GM23248 (cell line): ENCODE measurements at regions not wholly inside any gene's neighbourhood (a gene's known extent, or its start where the extent isn't known, plus 50 kb on each side); places are given as distances from the start of the nearest gene placed in this dataset.
A peak's percentile ranks its signal among the peaks of the same experiment; 100 is the strongest.

Experiments used
- DNase-seq: peaks from one replicate; pipeline ENCODE4 v3.0.0-alpha.2; 2015
- H2AFZ ChIP-seq: fragments of 200-600 bp; sonication (generic); 2 replicates; pipeline ENCODE4 v1.6.1; 2016; ENCODE audit warnings: antibody characterized with exemption
- H3F3A ChIP-seq: fragments of 200-600 bp; sonication (generic); 2 replicates; pipeline ENCODE4 v1.6.1; 2016; ENCODE audit warnings: mild to moderate bottlenecking, antibody characterized with exemption, mixed run types; ENCODE audit not compliant: insufficient read depth
- H3K27ac ChIP-seq: fragments of 200-600 bp; sonication (generic); 2 replicates; pipeline ENCODE4 v1.5.1; 2016; ENCODE audit warnings: mild to moderate bottlenecking
- H3K27me3 ChIP-seq: fragments of 200-600 bp; sonication (generic); replicated peaks from 2 replicates; pipeline ENCODE4 v1.6.1; 2016; ENCODE audit warnings: mild to moderate bottlenecking; ENCODE audit not compliant: insufficient read depth
- H3K36me3 ChIP-seq: fragments of 200-600 bp; sonication (generic); 2 replicates; pipeline ENCODE4 v1.6.1; 2016; ENCODE audit warnings: low read depth, mild to moderate bottlenecking
- H3K4me1 ChIP-seq: fragments of 200-600 bp; sonication (generic); 2 replicates; pipeline ENCODE4 v1.6.1; 2016; ENCODE audit warnings: mild to moderate bottlenecking; ENCODE audit not compliant: insufficient read depth
- H3K4me2 ChIP-seq: fragments of 200-600 bp; sonication (generic); one replicate; pipeline ENCODE4 v1.6.1; 2016; ENCODE audit warnings: mild to moderate bottlenecking; ENCODE audit not compliant: unreplicated experiment
- H3K4me3 ChIP-seq: fragments of 200-600 bp; sonication (generic); 2 replicates; pipeline ENCODE4 v1.5.1; 2016; ENCODE audit warnings: mild to moderate bottlenecking
- H3K79me2 ChIP-seq: fragments of 200-600 bp; sonication (generic); 2 replicates; pipeline ENCODE4 v1.6.1; 2016; ENCODE audit warnings: mild to moderate bottlenecking; ENCODE audit not compliant: insufficient read depth
- H3K9ac ChIP-seq: fragments of 200-600 bp; sonication (generic); 2 replicates; pipeline ENCODE4 v1.6.1; 2016; ENCODE audit warnings: mild to moderate bottlenecking
- H3K9me2 ChIP-seq: fragments of 200-600 bp; sonication (generic); 2 replicates; pipeline ENCODE4 v1.6.1; 2016; ENCODE audit warnings: mixed run types, mild to moderate bottlenecking, moderate library complexity; ENCODE audit not compliant: insufficient read depth
- H3K9me3 ChIP-seq: fragments of 200-600 bp; sonication (generic); one replicate; pipeline ENCODE4 v1.6.1; 2017; ENCODE audit warnings: low read depth
- H4K20me1 ChIP-seq: fragments of 200-600 bp; sonication (generic); 2 replicates; pipeline ENCODE4 v1.6.0; 2016; ENCODE audit not compliant: insufficient read depth
- EZH2 ChIP-seq: fragments of 200-600 bp; sonication (generic); IDR thresholded peaks from 2 replicates; pipeline ENCODE4 v1.6.1; 2018; ENCODE audit warnings: antibody characterized with exemption, mild to moderate bottlenecking; ENCODE audit not compliant: insufficient read depth, poor library complexity, severe bottlenecking
- EZH2phosphoT487 ChIP-seq: fragments of 200-600 bp; sonication (generic); IDR thresholded peaks from 2 replicates; pipeline ENCODE4 v1.6.1; 2018; ENCODE audit warnings: antibody characterized with exemption, moderate library complexity, mild to moderate bottlenecking, low read depth; ENCODE audit not compliant: insufficient read depth
- WGBS, 2 experiments: methylation state at CpG; one replicate each; pipeline ENCODE4 v1.1.6; 2015 to 2017; ENCODE audit warnings: low lambda C conversion rate in 2 of 2, low coverage in 1 of 2; ENCODE audit errors: missing lambda C conversion rate in 2 of 2; 5-methylcytosine and 5-hydroxymethylcytosine counted together
- in situ Hi-C: fragments of 300-500 bp; cut with MboI; formaldehyde crosslinking; loops from 2 replicates; pipeline ENCODE4 v1.15.0; 2020

DNA sequence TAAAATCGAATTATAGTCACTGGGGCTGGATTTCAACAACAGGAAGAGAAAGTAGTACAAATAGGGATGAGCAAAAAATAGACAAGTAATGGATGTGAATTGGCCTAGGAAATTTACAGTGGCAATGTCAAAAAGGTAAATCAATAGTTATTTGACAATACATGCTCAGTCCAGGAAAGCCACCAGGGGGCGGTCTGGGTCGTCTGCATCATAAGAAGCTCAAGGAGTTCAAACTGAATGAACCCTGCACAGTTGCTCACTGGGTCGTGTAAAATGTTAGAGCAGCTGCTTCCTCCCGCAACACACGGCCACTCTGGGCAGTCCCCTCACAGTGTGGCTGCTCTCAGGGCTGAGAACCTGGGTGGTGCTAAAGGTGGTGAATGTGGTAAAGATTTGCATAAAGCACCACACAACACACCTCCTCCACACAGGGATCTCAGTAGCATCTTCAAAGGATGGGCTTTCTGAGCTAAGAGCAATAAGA, 85.9 kb downstream of the ZNF280B start:
- no peaks in the 10 kb centered on the region for H3K36me3 ChIP-seq
- no peak overlapping the region for H3K4me2 ChIP-seq
- no peak overlapping the region for H3K27ac ChIP-seq
- no peak overlapping the region for H2AFZ ChIP-seq
- 0% methylated on average over 6 of the region's 6 CpGs for WGBS, 2 experiments
- H3K4me1 ChIP-seq, result no peaks in the 10 kb centered on the region
- no peak overlapping the region for H3K9ac ChIP-seq
- peak; percentile 60 for DNase-seq
- H3F3A ChIP-seq, result no peaks in the 10 kb centered on the region
- in situ Hi-C loops, result no loop called here
- H3K9me2 ChIP-seq, result no peaks in the 10 kb centered on the region
- TF ChIP-seq EZH2phosphoT487, result no peak
- TF ChIP-seq EZH2, result no peak
- H3K27me3 ChIP-seq, result peaks cover 35% of the 10 kb centered on the region
- H3K9me3 ChIP-seq, result no peaks in the 10 kb centered on the region
- no peaks in the 10 kb centered on the region for H3K79me2 ChIP-seq
- no peak overlapping the region for H3K4me3 ChIP-seq
- H4K20me1 ChIP-seq, result no peaks in the 10 kb centered on the region

GRCh38 chr22:22423681-22424080, 84.9 kb downstream of the ZNF280B start:
- no peak overlapping the region for H3K4me2 ChIP-seq
- in situ Hi-C loops, result no loop called here
- H3F3A ChIP-seq, result no peaks in the 10 kb centered on the region
- H3K9me3 ChIP-seq, result no peaks in the 10 kb centered on the region
- no peaks in the 10 kb centered on the region for H3K79me2 ChIP-seq
- 30 to 43% methylated on average over 3 of the region's 3 CpGs for WGBS, 2 experiments
- no peak for TF ChIP-seq EZH2phosphoT487
- no peak overlapping the region for H3K9ac ChIP-seq
- no peak overlapping the region for H3K27ac ChIP-seq
- no peaks in the 10 kb centered on the region for H3K9me2 ChIP-seq
- no peaks in the 10 kb centered on the region for H3K36me3 ChIP-seq
- peaks cover 25% of the 10 kb centered on the region for H3K27me3 ChIP-seq
- no peak overlapping the region for H2AFZ ChIP-seq
- no peaks in the 10 kb centered on the region for H4K20me1 ChIP-seq
- no peak overlapping the region for H3K4me3 ChIP-seq
- DNase-seq, result no peak
- H3K4me1 ChIP-seq, result no peaks in the 10 kb centered on the region

- in situ Hi-C loops, result no loop called here
- Histone ChIP-seq H3K4me1 (no peaks in the 10 kb centered on the region), H3K9me3 (no peaks in the 10 kb centered on the region), H3F3A (no peaks in the 10 kb centered on the region), H4K20me1 (no peaks in the 10 kb centered on the region), H3K79me2 (no peaks in the 10 kb centered on the region), H3K9ac (no peak overlapping the region), H3K4me3 (no peak overlapping the region), H3K36me3 (no peaks in the 10 kb centered on the region), H3K4me2 (no peak overlapping the region), H3K9me2 (no peaks in the 10 kb centered on the region), H3K27ac (no peak overlapping the region), H2AFZ (no peak overlapping the region), H3K27me3 (peaks cover 25% of the 10 kb centered on the region)
- TF ChIP-seq EZH2 (no peak), EZH2phosphoT487 (no peak)
- WGBS, 2 experiments, result 39 to 43% methylated on average over 13 of the region's 13 CpGs
- DNase-seq, result no peak
Measured at GRCh38 chr22:22424210-22424800, 84.2 kb downstream of the ZNF280B start.

DNA sequence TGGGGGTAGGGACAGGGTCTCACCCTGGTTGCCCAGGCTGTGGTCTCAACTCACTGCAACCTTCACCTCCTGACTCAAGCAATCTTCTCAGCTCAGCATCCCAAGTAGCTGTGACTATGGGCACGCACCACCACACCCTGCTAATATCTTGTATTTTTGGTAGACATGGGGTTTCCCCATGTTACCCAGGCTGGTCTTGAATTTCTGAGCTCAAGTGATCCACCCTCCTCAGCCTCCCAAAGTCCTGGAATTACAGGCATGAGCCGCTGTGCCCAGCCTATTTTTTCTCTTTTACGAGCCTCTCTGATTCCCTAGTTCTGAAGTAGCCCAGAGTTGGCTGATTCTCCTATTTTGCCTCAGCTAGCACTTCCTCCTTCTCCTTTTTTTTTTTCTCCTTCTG, 83.6 kb downstream of the ZNF280B start:
- no peak overlapping the region for H3K9ac ChIP-seq
- 34 to 62% methylated on average over 3 of the region's 3 CpGs for WGBS, 2 experiments
- in situ Hi-C loops, result no loop called here
- no peak overlapping the region for H3K27ac ChIP-seq
- H2AFZ ChIP-seq, result no peak overlapping the region
- peaks cover 20% of the 10 kb centered on the region for H3K27me3 ChIP-seq
- H3K4me2 ChIP-seq, result no peak overlapping the region
- no peaks in the 10 kb centered on the region for H3K9me2 ChIP-seq
- H3F3A ChIP-seq, result no peaks in the 10 kb centered on the region
- no peaks in the 10 kb centered on the region for H4K20me1 ChIP-seq
- no peak for DNase-seq
- TF ChIP-seq EZH2phosphoT487 (no peak), EZH2 (no peak)
- no peaks in the 10 kb centered on the region for H3K79me2 ChIP-seq
- no peaks in the 10 kb centered on the region for H3K36me3 ChIP-seq
- no peaks in the 10 kb centered on the region for H3K4me1 ChIP-seq
- no peak overlapping the region for H3K4me3 ChIP-seq
- no peaks in the 10 kb centered on the region for H3K9me3 ChIP-seq

DNA sequence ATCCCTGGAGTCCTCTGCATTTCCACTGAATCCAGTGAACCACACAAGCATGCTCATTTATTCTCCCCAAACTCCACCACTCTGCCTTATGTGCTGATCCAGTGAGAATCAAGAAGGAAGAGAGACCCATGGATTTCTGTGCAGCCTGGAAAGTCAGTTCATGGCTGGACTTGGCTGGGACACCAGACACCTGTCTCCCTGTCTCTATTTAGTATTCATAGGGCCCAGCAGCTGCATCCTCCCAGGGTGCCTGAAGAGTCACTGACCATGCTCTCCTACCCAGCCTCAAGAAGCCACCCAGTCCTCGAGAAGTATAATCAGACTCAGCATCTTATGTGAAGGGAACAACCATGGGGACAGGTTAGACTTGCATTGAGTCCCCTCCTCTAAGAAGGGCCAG, 83.2 kb downstream of the ZNF280B start:
- no peaks in the 10 kb centered on the region for H3K9me2 ChIP-seq
- no peak overlapping the region for H3K4me3 ChIP-seq
- no peak overlapping the region for H3K9ac ChIP-seq
- H3K4me1 ChIP-seq, result no peaks in the 10 kb centered on the region
- H3K9me3 ChIP-seq, result no peaks in the 10 kb centered on the region
- H3F3A ChIP-seq, result no peaks in the 10 kb centered on the region
- H3K27me3 ChIP-seq, result peaks cover 17% of the 10 kb centered on the region
- no peaks in the 10 kb centered on the region for H4K20me1 ChIP-seq
- no peak for TF ChIP-seq EZH2
- no peak for TF ChIP-seq EZH2phosphoT487
- H3K36me3 ChIP-seq, result no peaks in the 10 kb centered on the region
- H3K79me2 ChIP-seq, result no peaks in the 10 kb centered on the region
- H3K27ac ChIP-seq, result no peak overlapping the region
- WGBS, 2 experiments, result 6 to 15% methylated on average over 1 of the region's 1 CpG
- H2AFZ ChIP-seq, result no peak overlapping the region
- H3K4me2 ChIP-seq, result no peak overlapping the region
- DNase-seq, result no peak
- in situ Hi-C loops, result no loop called here
